ENCODE measurements at regions not wholly inside any gene's neighbourhood (a gene's known extent, or its start where the extent isn't known, plus 50 kb on each side); places are given as distances from the start of the nearest gene placed in this dataset.

DNA sequence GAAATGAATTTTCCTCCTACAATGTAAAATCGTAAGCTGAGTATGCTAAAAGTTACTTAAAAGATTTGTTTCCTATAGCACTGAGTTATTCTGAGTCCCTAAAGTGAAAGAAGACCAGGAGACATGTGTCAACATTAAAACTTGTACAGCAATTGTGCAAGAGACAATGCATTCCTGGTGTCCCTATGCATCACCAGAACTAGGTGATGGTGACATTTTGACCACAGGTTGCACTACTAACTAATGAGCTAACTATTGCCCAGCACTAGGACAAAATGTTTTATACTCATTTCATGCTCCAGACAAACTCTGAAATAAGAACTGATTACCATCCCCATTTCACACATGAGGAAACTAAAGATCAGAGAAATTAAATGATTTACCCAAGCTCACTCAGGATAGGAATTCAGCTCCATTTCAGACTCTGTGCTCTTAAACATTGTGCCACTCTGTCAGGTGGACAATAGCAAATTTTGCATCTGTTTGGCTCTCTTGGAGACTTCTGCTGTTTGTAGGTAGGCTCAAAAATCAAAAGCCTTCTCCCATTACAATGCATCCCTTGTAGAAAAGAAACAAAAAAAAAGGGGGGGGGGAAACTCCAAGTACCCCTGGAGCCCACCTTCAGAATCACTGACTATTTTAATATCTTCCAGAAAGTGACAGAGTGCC lies 269.2 kb downstream of the ACTL7B start:
- TF ChIP-seq EZH2 (IDR thresholded peaks at IDR 0.05; ENCODE audit: borderline replicate concordance) (no peak), EZH2phosphoT487 (IDR thresholded peaks at IDR 0.05; ENCODE audit: low read depth, severe bottlenecking, unreplicated experiment) (no peak)
- TF ChIP-seq, protein P1, sequence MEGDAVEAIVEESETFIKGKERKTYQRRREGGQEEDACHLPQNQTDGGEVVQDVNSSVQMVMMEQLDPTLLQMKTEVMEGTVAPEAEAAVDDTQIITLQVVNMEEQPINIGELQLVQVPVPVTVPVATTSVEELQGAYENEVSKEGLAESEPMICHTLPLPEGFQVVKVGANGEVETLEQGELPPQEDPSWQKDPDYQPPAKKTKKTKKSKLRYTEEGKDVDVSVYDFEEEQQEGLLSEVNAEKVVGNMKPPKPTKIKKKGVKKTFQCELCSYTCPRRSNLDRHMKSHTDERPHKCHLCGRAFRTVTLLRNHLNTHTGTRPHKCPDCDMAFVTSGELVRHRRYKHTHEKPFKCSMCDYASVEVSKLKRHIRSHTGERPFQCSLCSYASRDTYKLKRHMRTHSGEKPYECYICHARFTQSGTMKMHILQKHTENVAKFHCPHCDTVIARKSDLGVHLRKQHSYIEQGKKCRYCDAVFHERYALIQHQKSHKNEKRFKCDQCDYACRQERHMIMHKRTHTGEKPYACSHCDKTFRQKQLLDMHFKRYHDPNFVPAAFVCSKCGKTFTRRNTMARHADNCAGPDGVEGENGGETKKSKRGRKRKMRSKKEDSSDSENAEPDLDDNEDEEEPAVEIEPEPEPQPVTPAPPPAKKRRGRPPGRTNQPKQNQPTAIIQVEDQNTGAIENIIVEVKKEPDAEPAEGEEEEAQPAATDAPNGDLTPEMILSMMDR (IDR thresholded peaks at IDR 0.05; ENCODE audit: poor library complexity) = no peak
